Naive thymus-derived CD8-positive, alpha-beta T cell (primary cell): ENCODE measurements at regions not wholly inside any gene's neighbourhood (a gene's known extent, or its start where the extent isn't known, plus 50 kb on each side); places are given as distances from the start of the nearest gene placed in this dataset.

ENCODE experiments used
- ATAC-seq, 2 donors: fragments of 150-1000 bp; cut with Tn5 transposase in 1 of 2; sonication (Bioruptor Pico), chemical (Tn5 transposase) in 1 of 2; 1 replicate in 1 of 2; 2 replicates in 1 of 2; pipeline ENCODE4 v1.10.0; 2021; ENCODE audit warnings: mild to moderate bottlenecking in 2 of 2, moderate library complexity in 2 of 2
- POLR2A ChIA-PET: fragments of 350-600 bp; sonication (Branson Sonifier 250); formaldehyde crosslinking; loops from one replicate; lab custom pipeline; 2021; ENCODE audit warnings: antibody characterized with exemption; lab: Charles Lee
- DNase-seq, 10 donors: peaks; one replicate each; pipeline versions ENCODE4 v3.0.0 to v3.0.0-alpha.2; 2020 to 2022
- H3K27ac Mint-ChIP-seq, 10 donors: one replicate each; pipeline ENCODE4 v1.8.0; 2020 to 2022; ENCODE audit warnings: mild to moderate bottlenecking in 10 of 10, mixed read lengths in 10 of 10, moderate library complexity in 4 of 10, inconsistent platforms in 1 of 10
- H3K27me3 Mint-ChIP-seq, 5 donors: one replicate each; pipeline ENCODE4 v1.8.0; 2021 to 2022; ENCODE audit warnings: mixed read lengths in 5 of 5
- H3K36me3 Mint-ChIP-seq, 3 donors: one replicate each; pipeline ENCODE4 v1.8.0; 2020 to 2022; ENCODE audit warnings: mixed read lengths in 3 of 3, mild to moderate bottlenecking in 2 of 3, inconsistent platforms in 1 of 3
- H3K4me1 Mint-ChIP-seq, 4 donors: one replicate each; pipeline ENCODE4 v1.8.0; 2021 to 2022; ENCODE audit warnings: mixed read lengths in 4 of 4
- H3K4me3 Mint-ChIP-seq, 10 donors: one replicate each; pipeline ENCODE4 v1.8.0; 2020 to 2022; ENCODE audit warnings: mild to moderate bottlenecking in 10 of 10, mixed read lengths in 10 of 10, moderate library complexity in 6 of 10, inconsistent platforms in 1 of 10
- H3K9me3 Mint-ChIP-seq, 9 donors: one replicate each; pipeline ENCODE4 v1.8.0; 2020 to 2022; ENCODE audit warnings: mixed read lengths in 9 of 9, mild to moderate bottlenecking in 3 of 9, inconsistent platforms in 1 of 9, moderate library complexity in 1 of 9

DNA sequence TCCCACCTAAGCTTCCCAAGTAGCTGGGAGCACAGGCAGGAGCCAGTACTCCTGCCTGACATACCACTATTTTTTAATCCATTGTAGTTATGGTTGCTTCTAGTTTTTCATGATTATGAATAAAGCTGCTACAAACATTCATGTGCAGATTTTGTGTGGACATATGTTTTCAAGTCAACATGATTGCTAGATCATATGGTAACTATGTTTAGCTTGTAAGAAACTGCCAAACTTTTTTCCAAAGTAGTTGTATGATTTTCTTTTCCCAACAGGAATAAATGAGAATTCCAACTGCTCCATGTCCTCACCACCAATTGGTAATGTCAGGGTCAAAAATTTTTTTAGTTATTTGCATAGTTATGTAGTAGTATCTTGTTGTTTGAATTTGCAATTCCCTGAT is 136.8 kb upstream of the THRB start:
- H3K27me3 Mint-ChIP-seq: no peaks in the 10 kb centered on the region
- H3K9me3 Mint-ChIP-seq: peaks cover 0 to 21% (median 6%) of the 10 kb centered on the region in 9 donors
- no peaks in the 10 kb centered on the region for H3K36me3 Mint-ChIP-seq
- H3K4me3 Mint-ChIP-seq: no peak overlapping the region
- POLR2A ChIA-PET: no interaction called here
- no peak overlapping the region for H3K27ac Mint-ChIP-seq
- ATAC-seq: no peak
- H3K4me1 Mint-ChIP-seq: no peaks in the 10 kb centered on the region
- no peak for DNase-seq

- no peak for DNase-seq
- Mint-ChIP-seq H3K36me3 (no peaks in the 10 kb centered on the region), H3K4me1 (no peaks in the 10 kb centered on the region), H3K9me3 (peaks cover 1 to 51% (median 6%) of the 10 kb centered on the region in 9 donors), H3K27ac (no peak overlapping the region), H3K4me3 (no peak overlapping the region), H3K27me3 (no peaks in the 10 kb centered on the region)
- no peak for ATAC-seq
- POLR2A ChIA-PET: no interaction called here
Observed at GRCh38 chr3:24639061-24639460, 144.4 kb upstream of the THRB start.

GRCh38 chr3:24639481-24640329 is 145.1 kb upstream of the THRB start:
- POLR2A ChIA-PET: no interaction called here
- H3K4me1 Mint-ChIP-seq: no peaks in the 10 kb centered on the region
- H3K36me3 Mint-ChIP-seq: no peaks in the 10 kb centered on the region
- no peaks in the 10 kb centered on the region for H3K27me3 Mint-ChIP-seq
- H3K4me3 Mint-ChIP-seq: no peak overlapping the region
- no peak for DNase-seq
- ATAC-seq: no peak
- H3K27ac Mint-ChIP-seq: no peak overlapping the region
- H3K9me3 Mint-ChIP-seq: peaks cover 1 to 48% (median 6%) of the 10 kb centered on the region in 9 donors

GRCh38 chr3:24640330-24640877 is 145.8 kb upstream of the THRB start:
- Mint-ChIP-seq H3K36me3 (no peaks in the 10 kb centered on the region), H3K4me3 (no peak overlapping the region)

DNA sequence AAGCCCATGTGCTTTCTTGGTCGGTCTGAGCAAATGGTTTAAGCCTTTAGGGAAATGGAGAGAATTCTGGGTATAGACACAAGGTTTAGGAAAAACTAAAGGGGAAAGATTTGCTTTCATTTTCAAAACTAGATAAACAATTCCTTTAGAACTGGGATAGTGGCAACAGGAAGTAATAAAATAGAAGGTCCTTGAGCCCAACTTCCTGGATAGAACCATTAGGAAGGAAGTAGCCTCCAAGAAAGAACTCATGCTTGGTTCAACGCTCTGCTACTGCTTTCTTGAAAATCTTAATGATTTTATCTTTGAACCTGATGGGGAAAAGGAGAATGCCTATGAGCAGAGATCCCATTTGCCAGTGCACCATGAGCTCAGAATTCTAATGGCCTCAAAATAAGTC is 147.0 kb upstream of the THRB start:
- Mint-ChIP-seq H3K4me3 (no peak overlapping the region), H3K27ac (no peak overlapping the region), H3K9me3 (peaks cover 0 to 28% (median 0%) of the 10 kb centered on the region in 9 donors), H3K27me3 (no peaks in the 10 kb centered on the region), H3K36me3 (no peaks in the 10 kb centered on the region), H3K4me1 (no peaks in the 10 kb centered on the region)
- no peak for DNase-seq
- ATAC-seq: no peak
- POLR2A ChIA-PET: no interaction called here

More at GRCh38 chr3:24640330-24640877, 145.8 kb upstream of the THRB start:
- POLR2A ChIA-PET: no interaction called here
- H3K27me3 Mint-ChIP-seq: no peaks in the 10 kb centered on the region
- H3K4me1 Mint-ChIP-seq: no peaks in the 10 kb centered on the region
- DNase-seq: no peak
- H3K27ac Mint-ChIP-seq: no peak overlapping the region
- no peak for ATAC-seq
- H3K9me3 Mint-ChIP-seq: peaks cover 0 to 41% (median 4%) of the 10 kb centered on the region in 9 donors

- H3K27ac Mint-ChIP-seq: no peak overlapping the region
- H3K4me3 Mint-ChIP-seq: no peak overlapping the region
- ATAC-seq: no peak
Observed at GRCh38 chr3:24645047-24645446, 150.4 kb upstream of the THRB start.

DNA sequence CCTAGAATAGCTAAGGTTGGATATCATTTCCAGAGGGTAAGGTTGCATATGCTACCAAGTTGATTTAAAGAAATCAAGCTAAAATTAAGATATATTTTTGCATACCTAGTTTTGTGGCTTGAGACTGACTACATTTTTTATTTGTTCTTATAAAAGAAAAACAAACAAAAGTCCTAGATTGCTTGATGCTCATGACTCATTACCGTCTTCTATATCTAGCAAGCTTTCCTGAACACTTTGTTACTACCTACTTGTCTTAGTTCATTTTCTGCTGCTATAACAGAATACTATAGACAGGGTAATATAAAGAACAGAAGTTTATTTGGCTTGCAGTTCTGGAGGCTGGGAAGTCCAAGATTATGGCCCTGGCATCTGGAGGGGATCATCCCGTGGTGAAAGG is 152.1 kb upstream of the THRB start:
- ATAC-seq (no peak), DNase-seq (no peak)
- Mint-ChIP-seq H3K27ac (no peak overlapping the region), H3K36me3 (no peaks in the 10 kb centered on the region), H3K4me1 (no peaks in the 10 kb centered on the region), H3K27me3 (no peaks in the 10 kb centered on the region), H3K4me3 (no peak overlapping the region), H3K9me3 (peaks cover 0 to 4% (median 0%) of the 10 kb centered on the region in 9 donors)
- POLR2A ChIA-PET: no interaction called here

More at GRCh38 chr3:24645047-24645446, 150.4 kb upstream of the THRB start:
- DNase-seq: no peak
- no peaks in the 10 kb centered on the region for H3K4me1 Mint-ChIP-seq
- H3K27me3 Mint-ChIP-seq: no peaks in the 10 kb centered on the region
- H3K9me3 Mint-ChIP-seq: peaks cover 0 to 3% (median 0%) of the 10 kb centered on the region in 9 donors
- H3K36me3 Mint-ChIP-seq: no peaks in the 10 kb centered on the region
- POLR2A ChIA-PET: no interaction called here

GRCh38 chr3:24648063-24648462 is 153.4 kb upstream of the THRB start:
- POLR2A ChIA-PET: no interaction called here
- DNase-seq: no peak
- Mint-ChIP-seq H3K4me3 (no peak overlapping the region), H3K27ac (no peak overlapping the region), H3K27me3 (no peaks in the 10 kb centered on the region), H3K9me3 (peaks cover 0 to 4% (median 0%) of the 10 kb centered on the region in 9 donors), H3K4me1 (no peaks in the 10 kb centered on the region), H3K36me3 (no peaks in the 10 kb centered on the region)
- ATAC-seq: no peak

GRCh38 chr3:24650839-24651238 is 156.2 kb upstream of the THRB start:
- Mint-ChIP-seq H3K4me3 (no peak overlapping the region), H3K9me3 (peaks cover 0 to 9% (median 5%) of the 10 kb centered on the region in 9 donors), H3K36me3 (peaks cover 0 to 4% (median 0%) of the 10 kb centered on the region in 3 donors), H3K27ac (no peak overlapping the region), H3K27me3 (peaks cover 0 to 2% (median 1%) of the 10 kb centered on the region in 5 donors), H3K4me1 (no peaks in the 10 kb centered on the region)
- POLR2A ChIA-PET: no interaction called here
- ATAC-seq (no peak), DNase-seq (no peak)

DNA sequence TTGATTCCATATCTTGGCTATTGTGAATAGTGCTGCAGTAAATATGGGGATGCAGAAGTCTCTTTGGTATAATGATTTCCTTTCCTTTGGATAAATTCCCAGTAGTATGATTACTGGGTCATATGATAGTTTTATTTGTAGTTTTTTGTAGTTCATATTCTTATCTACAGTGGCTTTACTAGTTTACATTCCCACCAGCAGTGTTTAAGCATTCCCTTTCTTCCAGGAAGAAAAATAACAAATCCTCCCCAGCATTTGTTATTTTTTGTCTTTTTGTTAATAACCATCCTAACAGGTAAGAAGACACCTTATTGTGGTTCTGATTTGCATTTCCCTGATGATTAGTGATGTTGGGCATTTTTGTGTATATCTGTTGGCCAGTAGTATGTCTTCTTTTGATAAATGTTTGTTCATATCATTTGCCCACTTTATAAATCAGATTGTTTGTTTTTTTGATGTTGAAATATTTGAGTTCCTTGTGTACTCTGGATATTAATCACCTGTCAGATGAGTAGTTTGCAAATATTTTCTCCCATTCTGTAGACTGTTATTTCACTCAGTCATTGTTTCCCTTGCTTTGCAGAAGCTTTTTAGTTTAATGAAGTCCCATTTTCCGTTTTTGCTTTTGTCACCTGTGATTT is 163.3 kb upstream of the THRB start:
- POLR2A ChIA-PET: no interaction called here
- Mint-ChIP-seq H3K36me3 (peaks cover 0 to 6% (median 0%) of the 10 kb centered on the region in 3 donors), H3K4me1 (peaks cover 0 to 1% (median 0%) of the 10 kb centered on the region in 4 donors), H3K4me3 (no peak overlapping the region), H3K27me3 (peaks cover 0 to 4% (median 1%) of the 10 kb centered on the region in 5 donors), H3K9me3 (peaks cover 0 to 15% (median 6%) of the 10 kb centered on the region in 9 donors), H3K27ac (no peak overlapping the region)
- DNase-seq (no peak), ATAC-seq (no peak)

DNA sequence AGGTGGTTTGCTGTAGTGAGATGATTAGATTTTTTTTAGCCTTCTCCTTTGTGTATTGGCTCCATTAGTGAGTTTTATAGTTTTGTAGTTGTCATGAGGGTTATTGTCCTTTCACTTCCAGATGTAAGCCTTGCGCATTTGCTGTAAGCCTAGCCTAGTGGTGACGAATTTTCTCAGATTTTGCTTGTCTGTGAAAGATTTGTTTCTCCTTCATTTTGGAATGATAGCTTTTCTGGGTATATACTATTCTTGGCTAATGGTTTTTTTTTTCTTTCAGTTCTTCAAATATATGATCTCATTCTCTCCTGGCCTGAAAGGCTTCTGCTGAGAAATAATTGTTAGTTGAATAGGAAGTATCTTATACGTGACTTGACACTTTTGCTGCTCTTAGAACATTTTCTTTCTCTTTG is 166.5 kb upstream of the THRB start:
- Mint-ChIP-seq H3K36me3 (no peaks in the 10 kb centered on the region), H3K4me3 (no peak overlapping the region), H3K27me3 (peaks cover 0 to 4% (median 0%) of the 10 kb centered on the region in 5 donors), H3K4me1 (peaks cover 0 to 1% (median 0%) of the 10 kb centered on the region in 4 donors), H3K27ac (no peak overlapping the region), H3K9me3 (peaks cover 0 to 6% (median 0%) of the 10 kb centered on the region in 9 donors)
- POLR2A ChIA-PET: no interaction called here
- ATAC-seq (no peak), DNase-seq (no peak)

GRCh38 chr3:24662449-24663345 is 168.0 kb upstream of the THRB start:
- no peak overlapping the region for H3K4me3 Mint-ChIP-seq
- ATAC-seq: no peak
- H3K27ac Mint-ChIP-seq: no peak overlapping the region
- POLR2A ChIA-PET: no interaction called here
- no peak for DNase-seq
- no peaks in the 10 kb centered on the region for H3K36me3 Mint-ChIP-seq
- H3K27me3 Mint-ChIP-seq: peaks cover 0 to 5% (median 0%) of the 10 kb centered on the region in 5 donors
- peaks cover 0 to 1% (median 0%) of the 10 kb centered on the region in 4 donors for H3K4me1 Mint-ChIP-seq
- H3K9me3 Mint-ChIP-seq: peaks cover 0 to 3% (median 0%) of the 10 kb centered on the region in 9 donors
